IMR-90 (cell line): ENCODE measurements at regions not wholly inside any gene's neighbourhood (a gene's known extent, or its start where the extent isn't known, plus 50 kb on each side); places are given as distances from the start of the nearest gene placed in this dataset.

Experiments
- ATAC-seq: fragments of 200-7000 bp; cut with Tn5 transposase; 2 replicates; pipeline ENCODE4 v1.9.1; 2020; ENCODE audit warnings: low read depth, mild to moderate bottlenecking, moderate library complexity
- BruUV-seq: library from RNA; stranded (reverse); fragments of 400-500 nt; replicated peaks from 2 replicates; lab custom pipeline; 2021; lab: Mats Ljungman, UMichigan
- CTCF ChIA-PET: fragments of 300-600 bp; formaldehyde crosslinking; extraction: SDS; loops from one replicate; lab custom pipeline; 2021; ENCODE audit warnings: antibody characterized with exemption; lab: Yijun Ruan, JAX
- POLR2A ChIA-PET: fragments of 300-600 bp; sonication (Branson Sonifier 250); formaldehyde crosslinking; loops from one replicate; lab custom pipeline; 2022; ENCODE audit warnings: antibody characterized with exemption; ENCODE audit not compliant: unreplicated experiment; lab: Charles Lee
- DNase-seq: peaks from one replicate; pipeline ENCODE4 v3.0.0; 2013
- H2AFZ ChIP-seq: replicated peaks from 2 replicates; pipeline ENCODE3; 2013; ENCODE audit warnings: low read length, mild to moderate bottlenecking; ENCODE audit not compliant: poor library complexity
- H2AK5ac ChIP-seq: 2 replicates; pipeline ENCODE4 v1.6.1; 2013; ENCODE audit warnings: low read depth, low read length, inconsistent platforms
- H2AK9ac ChIP-seq: replicated peaks from 2 replicates; pipeline ENCODE3; 2013; ENCODE audit warnings: mild to moderate bottlenecking, low read depth, low read length, moderate library complexity; ENCODE audit not compliant: poor library complexity
- H2BK120ac ChIP-seq: 2 replicates; pipeline ENCODE4 v1.6.1; 2013; ENCODE audit warnings: low read depth, low read length, inconsistent platforms
- H2BK15ac ChIP-seq: 3 replicates; pipeline ENCODE4 v1.6.1; 2013; ENCODE audit warnings: low read depth, low read length, inconsistent platforms
- H2BK20ac ChIP-seq: 2 replicates; pipeline ENCODE4 v1.6.1; 2013; ENCODE audit warnings: low read depth, mild to moderate bottlenecking, inconsistent platforms, low read length, moderate library complexity
- H2BK5ac ChIP-seq: 2 replicates; pipeline ENCODE4 v1.6.1; 2013; ENCODE audit warnings: mild to moderate bottlenecking, low read depth, low read length, inconsistent platforms; ENCODE audit not compliant: poor library complexity, severe bottlenecking
- H3K14ac ChIP-seq: replicated peaks from 2 replicates; pipeline ENCODE4 v1.6.1; 2013; ENCODE audit warnings: low read depth, low read length, inconsistent platforms
- H3K18ac ChIP-seq: 2 replicates; pipeline ENCODE4 v1.6.1; 2013; ENCODE audit warnings: low read depth, low read length, control low read depth
- H3K23ac ChIP-seq: 2 replicates; pipeline ENCODE4 v1.6.1; 2013; ENCODE audit warnings: low read depth, low read length, inconsistent platforms
- H3K27ac ChIP-seq: 2 replicates; pipeline ENCODE4 v1.5.1; 2013; ENCODE audit warnings: mild to moderate bottlenecking, control low read depth, low read length; ENCODE audit not compliant: insufficient read depth
- H3K27me3 ChIP-seq: 2 replicates; pipeline ENCODE4 v1.6.1; 2013; ENCODE audit warnings: low read length; ENCODE audit not compliant: control insufficient read depth, insufficient read depth
- H3K36me3 ChIP-seq: 2 replicates; pipeline ENCODE4 v1.6.1; 2013; ENCODE audit warnings: low read length, mixed read lengths; ENCODE audit not compliant: control insufficient read depth, insufficient read depth
- H3K4ac ChIP-seq: 2 replicates; pipeline ENCODE4 v1.6.1; 2013; ENCODE audit warnings: low read depth, low read length, inconsistent platforms
- H3K4me1 ChIP-seq: 2 replicates; pipeline ENCODE4 v1.6.1; 2013; ENCODE audit warnings: low read length, mixed read lengths; ENCODE audit not compliant: control insufficient read depth, insufficient read depth
- H3K4me2 ChIP-seq: 2 replicates; pipeline ENCODE4 v1.6.1; 2013; ENCODE audit warnings: low read depth, mild to moderate bottlenecking, control low read depth, low read length, moderate library complexity
- H3K4me3 ChIP-seq: 2 replicates; pipeline ENCODE4 v1.5.1; 2013; ENCODE audit warnings: low read depth, mild to moderate bottlenecking, control low read depth, low read length, moderate library complexity; ENCODE audit not compliant: insufficient read depth
- H3K56ac ChIP-seq: 2 replicates; pipeline ENCODE4 v1.6.1; 2013; ENCODE audit warnings: low read length, inconsistent platforms; ENCODE audit not compliant: insufficient read depth; ENCODE audit errors: extremely low read depth
- H3K79me1 ChIP-seq, 2 experiments: 2 replicates each; pipeline ENCODE4 v1.6.1; 2013; ENCODE audit warnings: low read length in 2 of 2, inconsistent platforms in 1 of 2, low read depth in 1 of 2
- H3K9ac ChIP-seq: 2 replicates; pipeline ENCODE4 v1.6.1; 2013; ENCODE audit warnings: low read depth, low read length, control low read depth
- H3K9me1 ChIP-seq: 2 replicates; pipeline ENCODE4 v1.6.1; 2013; ENCODE audit warnings: low read length, inconsistent platforms; ENCODE audit not compliant: insufficient read depth
- H3K9me3 ChIP-seq: 2 replicates; pipeline ENCODE4 v1.6.1; 2013; ENCODE audit warnings: low read length; ENCODE audit not compliant: control insufficient read depth, insufficient read depth
- H4K20me1 ChIP-seq: 2 replicates; pipeline ENCODE4 v1.6.1; 2013; ENCODE audit warnings: low read length, inconsistent platforms; ENCODE audit not compliant: insufficient read depth
- H4K5ac ChIP-seq: 2 replicates; pipeline ENCODE4 v1.6.1; 2013; ENCODE audit warnings: mild to moderate bottlenecking, low read depth, low read length, control low read depth
- H4K8ac ChIP-seq, 2 experiments: 2 replicates each; pipeline ENCODE4 v1.6.1; 2013; ENCODE audit warnings: low read depth in 2 of 2, low read length in 2 of 2, control low read depth in 1 of 2, inconsistent platforms in 1 of 2
- H4K91ac ChIP-seq: 2 replicates; pipeline ENCODE4 v1.6.1; 2013; ENCODE audit warnings: low read depth, low read length, inconsistent platforms; ENCODE audit not compliant: insufficient read depth
- CEBPB ChIP-seq: IDR thresholded peaks from 2 replicates; pipeline ENCODE4 v1.6.1; 2012; ENCODE audit warnings: low read depth, low read length, improper control_type of control experiment
- MXI1 ChIP-seq: IDR thresholded peaks from 2 replicates; pipeline ENCODE4 v1.6.1; 2012; ENCODE audit warnings: low read depth, mild to moderate bottlenecking, low read length, moderate library complexity, borderline replicate concordance
- NFE2L2 ChIP-seq: fragments of 150-350 bp; IDR thresholded peaks from 2 replicates; pipeline ENCODE4 v1.6.1; 2016; ENCODE audit warnings: low read depth, mild to moderate bottlenecking, low read length
- WGBS, 2 experiments: methylation state at CpG; one replicate each; pipeline versions ENCODE4 v1.1.5 to v1.1.7; 2013; ENCODE audit warnings: missing lambda C conversion rate in 2 of 2; ENCODE audit not compliant: insufficient read length in 1 of 2; ENCODE audit errors: extremely low coverage in 2 of 2; 5-methylcytosine and 5-hydroxymethylcytosine counted together
- dilution Hi-C: fragments of 300-500 bp; cut with HindIII; formaldehyde crosslinking; loops from one replicate; pipeline ENCODE4 v1.14.3; 2018; ENCODE audit warnings: low sequenced_read_pairs; ENCODE audit not compliant: unreplicated experiment
- in situ Hi-C: fragments of 300-500 bp; cut with MboI; formaldehyde crosslinking; loops from 3 replicates; pipeline ENCODE4 v1.14.3; 2019; ENCODE audit warnings: low sequenced_read_pairs, inconsistent platforms, mixed read lengths
- intact Hi-C: fragments of 100-400 bp; cut with micrococcal nuclease; formaldehyde crosslinking; loops from 2 replicates; pipeline ENCODE4 v1.10.0; 2022

DNA sequence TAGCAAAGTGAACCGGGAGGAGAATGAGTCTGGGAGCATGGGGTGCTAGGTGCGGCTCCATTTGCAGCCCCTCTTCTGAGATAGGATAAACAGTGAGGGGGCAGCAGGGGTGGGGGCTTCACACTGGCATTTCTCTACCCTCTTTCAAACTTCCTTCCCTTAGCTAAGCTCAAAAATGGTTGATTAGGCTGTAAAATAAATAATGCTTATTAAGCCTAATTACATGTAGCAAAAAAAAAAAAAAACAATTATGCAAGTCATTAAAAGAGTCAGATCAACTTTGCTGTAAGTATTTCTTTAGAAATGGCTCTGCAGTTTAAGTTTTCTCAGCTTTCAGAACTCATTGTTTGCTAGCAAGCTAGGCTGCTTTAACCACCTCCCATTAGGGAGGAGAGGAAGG, 182.7 kb upstream of the FBXO11 start:
- Histone ChIP-seq H2BK5ac (peak overlapping the region; percentile 85), H4K8ac (no peak overlapping the region), H3K14ac (no peak overlapping the region), H2BK20ac (no peak overlapping the region), H4K20me1 (no peaks in the 10 kb centered on the region), H2AFZ (no peak overlapping the region), H3K4me1 (0 out of 2 replicates have a peak, but pooled peaks cover 3% of the 10 kb centered on the region), H4K91ac (no peak overlapping the region), H3K23ac (no peak overlapping the region), H3K27me3 (no peaks in the 10 kb centered on the region), H3K9me1 (no peaks in the 10 kb centered on the region), H3K4me3 (no peak overlapping the region), H3K18ac (no peak overlapping the region), H2AK9ac (no peak overlapping the region), H3K36me3 (no peaks in the 10 kb centered on the region), H3K4me2 (no peak overlapping the region), H3K9ac (no peak overlapping the region), H3K9me3 (peaks cover 6% of the 10 kb centered on the region), H2BK15ac (no peak overlapping the region), H2BK120ac (no peak overlapping the region), H3K4ac (no peak overlapping the region), H4K5ac (no peak overlapping the region), H3K56ac (no peak overlapping the region), H2AK5ac (no peak overlapping the region), H3K27ac (no peak overlapping the region), H3K79me1 (no peaks in the 10 kb centered on the region)
- dilution Hi-C loops (no loop called here), in situ Hi-C loops (no loop called here), intact Hi-C loops (no loop called here)
- CTCF ChIA-PET: interaction anchor here (0.6 to 0.9 kb wide), 2 partner anchors 18 to 312 kb away, joined by 4 read pairs; no protein-coding TSS in a partner anchor
- no CpG with 5 or more reads among the region's 2 CpGs for WGBS, 2 experiments
- no TSS peak for BruUV-seq
- no peak for TF ChIP-seq CEBPB
- TF ChIP-seq NFE2L2: no peak
- TF ChIP-seq MXI1: no peak
- no peak for DNase-seq
- POLR2A ChIA-PET: no interaction called here
- no peak for ATAC-seq
